ENCODE measurements at regions not wholly inside any gene's neighbourhood (a gene's known extent, or its start where the extent isn't known, plus 50 kb on each side); places are given as distances from the start of the nearest gene placed in this dataset.

- TF ChIP-seq CTCF (IDR thresholded peaks at IDR 0.05) (no peak), EZH2 (IDR thresholded peaks at IDR 0.05; ENCODE audit: borderline replicate concordance, insufficient read depth, low read depth, low read length, poor library complexity, severe bottlenecking) (no peak)
Measured at GRCh38 chr4:112994732-112995464, 54.6 kb upstream of the ANK2 start.

Measured in B cell (primary cell).